ENCODE measurements at regions not wholly inside any gene's neighbourhood (a gene's known extent, or its start where the extent isn't known, plus 50 kb on each side); places are given as distances from the start of the nearest gene placed in this dataset.

DNA sequence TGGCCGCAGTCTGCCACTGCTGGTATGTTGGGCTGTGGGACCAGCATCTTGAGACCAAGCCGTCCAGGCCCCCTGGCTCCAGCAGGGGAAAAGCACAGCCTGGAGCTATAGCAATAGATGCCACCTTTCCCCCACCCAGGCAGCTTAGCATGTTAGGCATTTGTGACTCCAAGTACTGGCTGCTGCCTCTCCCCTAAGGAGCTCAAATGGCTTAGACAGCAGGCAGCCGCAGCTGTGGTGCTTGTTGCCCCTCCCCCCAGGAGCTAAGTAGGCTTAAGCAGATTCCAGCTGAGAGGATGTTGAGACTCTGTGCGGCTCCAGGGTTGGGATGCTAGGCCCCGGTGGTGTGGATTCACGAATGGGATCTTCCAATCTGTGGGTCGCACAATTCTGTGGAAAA is 88.8 kb upstream of the ANKFN1 start:
- Histone ChIP-seq H3K9me3 (peaks cover 0 to 6% (median 0%) of the 10 kb centered on the region in 4 donors), H3K36me3 (no peaks in the 10 kb centered on the region), H3K27ac (replicated peaks in 1 of 4) (no peak overlapping the region), H3K4me1 (no peaks in the 10 kb centered on the region), H3K27me3 (no peaks in the 10 kb centered on the region), H3K4me3 (no peak overlapping the region)
- intact Hi-C loops (cut with DNase I) = no loop called here
- no peak for DNase-seq (ENCODE audit: extremely low spot score)
- WGBS = no CpG with 5 or more reads among the region's 7 CpGs
- no peak for TF ChIP-seq CTCF (IDR thresholded peaks at IDR 0.05)
- TF ChIP-seq EP300 (IDR thresholded peaks at IDR 0.05) = no peak
- TF ChIP-seq POLR2AphosphoS5 (IDR thresholded peaks at IDR 0.05) = no peak
- TF ChIP-seq POLR2A (IDR thresholded peaks at IDR 0.05; ENCODE audit: low read depth) = no peak

DNA sequence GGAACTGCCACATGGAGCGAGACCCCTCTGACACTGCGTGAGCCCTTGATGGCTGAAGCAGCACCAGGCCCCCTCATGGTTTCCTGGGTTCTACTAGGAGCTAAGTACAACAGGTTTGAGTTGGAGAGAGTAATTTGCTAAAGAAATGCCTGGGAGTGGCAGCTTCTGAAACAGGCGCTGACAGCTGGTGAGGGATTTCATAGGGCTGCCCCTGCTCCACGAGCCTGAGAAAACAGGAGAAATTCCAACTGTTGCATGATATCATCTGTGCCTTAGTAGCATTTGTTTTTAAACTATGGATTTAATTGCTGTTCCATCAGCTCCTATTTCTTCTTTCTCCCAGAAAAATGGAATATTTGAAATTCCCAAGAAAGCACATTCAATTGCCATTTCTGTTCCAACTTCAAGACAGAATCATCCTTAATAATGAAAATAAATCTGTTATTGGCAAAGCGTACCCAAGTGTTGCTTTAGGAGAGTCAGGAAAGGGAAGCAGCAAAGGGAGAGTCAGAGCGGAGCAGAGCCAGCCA is 78.8 kb upstream of the ANKFN1 start:
- no peak overlapping the region for H3K27ac ChIP-seq (replicated peaks in 1 of 4)
- intact Hi-C loops (cut with DNase I) = no loop called here
- no peak overlapping the region for H3K4me3 ChIP-seq
- 55% methylated on average over 6 of the region's 6 CpGs for WGBS
- no peak for DNase-seq (ENCODE audit: extremely low spot score)
- no peaks in the 10 kb centered on the region for H3K27me3 ChIP-seq
- TF ChIP-seq POLR2AphosphoS5 (IDR thresholded peaks at IDR 0.05) (no peak), POLR2A (IDR thresholded peaks at IDR 0.05; ENCODE audit: low read depth) (no peak), CTCF (IDR thresholded peaks at IDR 0.05) (no peak), EP300 (IDR thresholded peaks at IDR 0.05) (no peak)
- H3K9me3 ChIP-seq = peaks cover 0 to 7% (median 3%) of the 10 kb centered on the region in 4 donors
- no peaks in the 10 kb centered on the region for H3K36me3 ChIP-seq
- H3K4me1 ChIP-seq = no peaks in the 10 kb centered on the region

DNA sequence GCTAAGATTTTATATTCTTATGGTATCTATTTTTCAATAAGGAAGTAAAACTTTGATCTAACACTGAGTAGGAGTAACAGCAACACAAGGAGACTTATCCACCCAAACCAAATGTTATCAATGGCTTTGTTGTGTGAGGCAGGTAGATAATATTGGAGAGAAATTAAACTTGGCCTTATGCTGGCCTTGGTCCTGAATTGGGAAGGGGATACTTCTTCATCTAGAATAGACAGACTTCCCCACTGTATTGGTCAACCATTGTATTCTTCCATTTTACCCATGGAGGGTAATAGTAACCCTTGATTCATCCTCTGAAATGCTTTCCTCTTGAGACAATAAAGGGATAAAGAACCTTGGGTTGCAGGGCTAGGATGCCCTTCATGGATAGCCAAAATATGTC is 76.3 kb upstream of the ANKFN1 start:
- TF ChIP-seq POLR2A (IDR thresholded peaks at IDR 0.05; ENCODE audit: low read depth) = no peak
- no peak for TF ChIP-seq EP300 (IDR thresholded peaks at IDR 0.05)
- no peak for TF ChIP-seq CTCF (IDR thresholded peaks at IDR 0.05)
- no peak for TF ChIP-seq POLR2AphosphoS5 (IDR thresholded peaks at IDR 0.05)
- H3K4me3 ChIP-seq = no peak overlapping the region
- no peak for DNase-seq (ENCODE audit: extremely low spot score)
- H3K27ac ChIP-seq (replicated peaks in 1 of 4) = no peak overlapping the region
- no peaks in the 10 kb centered on the region for H3K4me1 ChIP-seq
- H3K27me3 ChIP-seq = no peaks in the 10 kb centered on the region
- peaks cover 0 to 7% (median 3%) of the 10 kb centered on the region in 4 donors for H3K9me3 ChIP-seq
- intact Hi-C loops (cut with DNase I) = no loop called here
- H3K36me3 ChIP-seq = no peaks in the 10 kb centered on the region

DNA sequence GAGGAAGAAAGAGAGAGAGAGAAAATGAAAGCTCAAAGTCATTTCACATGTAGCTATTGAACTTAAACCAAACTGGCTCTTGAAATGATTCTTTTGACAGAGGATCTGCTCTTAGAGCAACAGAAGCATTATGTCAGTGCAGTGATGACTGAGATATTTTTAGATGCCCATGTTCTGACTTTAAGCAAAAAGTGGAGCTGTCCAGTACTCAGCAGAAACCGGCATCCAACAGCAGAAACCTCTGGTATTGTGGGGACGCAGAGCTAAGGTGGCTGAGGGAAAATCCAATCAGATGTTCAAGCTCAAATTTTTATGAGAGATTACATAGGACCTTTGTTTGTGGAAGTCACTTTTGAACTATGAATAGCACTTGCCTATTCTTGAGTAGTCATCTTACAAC is 69.8 kb upstream of the ANKFN1 start:
- H3K36me3 ChIP-seq = no peaks in the 10 kb centered on the region
- H3K4me3 ChIP-seq = no peak overlapping the region
- no peaks in the 10 kb centered on the region for H3K27me3 ChIP-seq
- no peak for DNase-seq (ENCODE audit: extremely low spot score)
- H3K9me3 ChIP-seq = peaks cover 0 to 6% (median 0%) of the 10 kb centered on the region in 4 donors
- WGBS = 74% methylated on average over 2 of the region's 2 CpGs
- H3K4me1 ChIP-seq = no peaks in the 10 kb centered on the region
- TF ChIP-seq POLR2AphosphoS5 (IDR thresholded peaks at IDR 0.05) = no peak
- intact Hi-C loops (cut with DNase I) = no loop called here
- no peak overlapping the region for H3K27ac ChIP-seq (replicated peaks in 1 of 4)

DNA sequence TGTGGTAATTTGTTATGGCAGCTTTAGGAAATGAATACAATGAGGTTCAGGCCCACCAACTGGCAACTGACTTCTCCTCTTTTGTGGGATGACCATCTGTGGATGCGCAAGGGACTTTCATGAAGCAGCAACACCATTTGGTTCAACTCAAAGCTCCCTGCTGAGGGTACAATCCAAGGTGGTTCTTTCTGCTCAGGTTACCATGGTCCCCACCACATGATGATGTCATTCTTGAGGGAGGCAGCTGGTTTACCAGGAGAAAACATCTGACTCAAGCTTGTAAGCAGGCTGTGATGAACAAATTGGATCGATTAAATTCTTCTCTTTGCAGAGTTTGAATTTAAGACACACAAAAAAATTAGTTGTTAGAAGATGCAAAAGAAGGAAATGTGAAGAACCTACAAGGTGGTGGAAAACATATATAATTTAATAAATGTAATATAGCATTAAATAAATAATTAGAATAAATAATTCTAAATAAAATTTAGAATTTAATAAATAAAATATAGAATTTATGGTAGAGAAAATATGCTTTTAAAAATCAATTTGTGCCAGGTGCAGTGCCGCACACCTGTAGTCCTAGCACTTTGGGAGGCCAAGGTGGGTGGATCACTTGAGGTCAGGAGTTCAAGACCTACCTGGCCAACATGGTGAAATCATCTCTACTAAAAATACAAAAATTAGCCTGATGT is 67.6 kb upstream of the ANKFN1 start:
- 85% methylated on average over 3 of the region's 3 CpGs for WGBS
- intact Hi-C loops (cut with DNase I) = no loop called here
- TF ChIP-seq POLR2A (IDR thresholded peaks at IDR 0.05; ENCODE audit: low read depth) (no peak), POLR2AphosphoS5 (IDR thresholded peaks at IDR 0.05) (no peak), CTCF (IDR thresholded peaks at IDR 0.05) (no peak), EP300 (IDR thresholded peaks at IDR 0.05) (no peak)

More for the DNA sequence above, 67.6 kb upstream of the ANKFN1 start:
- Histone ChIP-seq H3K36me3 (no peaks in the 10 kb centered on the region), H3K4me3 (no peak overlapping the region), H3K27me3 (no peaks in the 10 kb centered on the region), H3K4me1 (no peaks in the 10 kb centered on the region), H3K27ac (replicated peaks in 1 of 4) (no peak overlapping the region), H3K9me3 (peaks cover 0 to 6% (median 0%) of the 10 kb centered on the region in 4 donors)
- DNase-seq (ENCODE audit: extremely low spot score) = no peak
